Loucy (cell line): ENCODE measurements at regions not wholly inside any gene's neighbourhood (a gene's known extent, or its start where the extent isn't known, plus 50 kb on each side); places are given as distances from the start of the nearest gene placed in this dataset.
A peak's percentile ranks its signal among the peaks of the same experiment; 100 is the strongest.

Experiments
- H2AFZ ChIP-seq: fragments of 200-600 bp; sonication (generic); 2 replicates; pipeline ENCODE4 v1.6.0; 2016; ENCODE audit warnings: antibody characterized with exemption, mild to moderate bottlenecking, low read length, moderate library complexity
- H3F3A ChIP-seq: fragments of 200-600 bp; 2 replicates; pipeline ENCODE4 v1.6.0; 2016; ENCODE audit warnings: antibody characterized with exemption, low read depth, mild to moderate bottlenecking
- H3K27me3 ChIP-seq: fragments of 200-600 bp; sonication (generic); 2 replicates; pipeline ENCODE4 v1.6.1; 2014; ENCODE audit warnings: low read length, mild to moderate bottlenecking; ENCODE audit not compliant: insufficient read depth, poor library complexity, severe bottlenecking
- H3K36me3 ChIP-seq: fragments of 200-600 bp; sonication (generic); 2 replicates; pipeline ENCODE4 v1.6.1; 2016; ENCODE audit warnings: low read length; ENCODE audit not compliant: insufficient read depth
- H3K4me1 ChIP-seq: fragments of 200-600 bp; sonication (generic); 2 replicates; pipeline ENCODE4 v1.5.1; 2014; ENCODE audit warnings: low read length, mild to moderate bottlenecking; ENCODE audit not compliant: insufficient read depth, poor library complexity, severe bottlenecking
- H3K4me2 ChIP-seq: fragments of 200-600 bp; sonication (generic); 2 replicates; pipeline ENCODE4 v1.6.0; 2014; ENCODE audit warnings: antibody characterized with exemption, low read length, low read depth, mild to moderate bottlenecking; ENCODE audit not compliant: poor library complexity, severe bottlenecking
- H3K4me3 ChIP-seq: fragments of 200-600 bp; sonication (generic); 2 replicates; pipeline ENCODE4 v1.5.1; 2014; ENCODE audit warnings: low read length, mild to moderate bottlenecking, mixed read lengths; ENCODE audit not compliant: poor library complexity, severe bottlenecking
- H3K79me2 ChIP-seq: fragments of 200-600 bp; sonication (generic); 2 replicates; pipeline ENCODE4 v1.6.1; 2014; ENCODE audit warnings: low read length; ENCODE audit not compliant: insufficient read depth
- H3K9ac ChIP-seq: fragments of 200-600 bp; sonication (generic); 2 replicates; pipeline ENCODE4 v1.6.0; 2014; ENCODE audit warnings: mild to moderate bottlenecking, low read depth, low read length, moderate library complexity; ENCODE audit not compliant: poor library complexity, severe bottlenecking
- H3K9me2 ChIP-seq: fragments of 200-600 bp; sonication (generic); replicated peaks from 2 replicates; pipeline ENCODE4 v1.6.1; 2016; ENCODE audit warnings: low read depth, low read length, mixed read lengths
- H3K9me3 ChIP-seq: fragments of 200-600 bp; sonication (generic); 2 replicates; pipeline ENCODE4 v1.6.1; 2014; ENCODE audit warnings: mild to moderate bottlenecking, antibody characterized with exemption, low read length, low read depth; ENCODE audit not compliant: insufficient read depth
- H4K20me1 ChIP-seq: fragments of 200-600 bp; sonication (generic); 2 replicates; pipeline ENCODE4 v1.6.0; 2014; ENCODE audit warnings: antibody characterized with exemption, low read length, mild to moderate bottlenecking; ENCODE audit not compliant: insufficient read depth, poor library complexity, severe bottlenecking
- EZH2phosphoT487 ChIP-seq: fragments of 200-600 bp; IDR thresholded peaks from 2 replicates; pipeline ENCODE4 v1.6.1; 2018; ENCODE audit warnings: antibody characterized with exemption, mild to moderate bottlenecking, moderate library complexity, borderline replicate concordance
- TF ChIP-seq, protein P1 (sequence below): fragments of 200-600 bp; sonication (generic); conservative IDR thresholded peaks from 2 replicates; pipeline ENCODE4 v1.5.1; 2014; ENCODE audit warnings: mild to moderate bottlenecking, antibody characterized with exemption, low read length

DNA sequence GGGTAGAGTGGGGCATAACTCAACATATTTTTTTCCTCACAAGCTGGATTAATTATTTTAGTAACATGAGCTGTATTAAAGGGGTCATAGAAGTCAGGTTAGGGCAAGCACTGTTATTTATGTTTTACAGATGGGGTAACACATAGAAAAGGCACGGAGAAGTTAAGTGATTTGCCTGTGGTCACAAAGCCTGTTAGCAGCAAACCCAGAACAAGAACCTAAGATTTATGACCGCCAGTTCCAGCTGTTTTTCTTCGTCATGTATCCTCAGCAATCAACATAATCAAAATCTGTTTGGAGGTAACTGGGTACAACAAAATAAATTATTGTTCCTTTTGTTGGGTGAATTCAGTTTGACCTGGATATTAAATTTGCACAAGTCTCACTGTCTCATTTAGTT is 57.2 kb upstream of the BET1 start:
- no peaks in the 10 kb centered on the region for H3K9me3 ChIP-seq
- H3K9ac ChIP-seq, result no peak overlapping the region
- H3K36me3 ChIP-seq, result no peaks in the 10 kb centered on the region
- H3K4me3 ChIP-seq, result no peak overlapping the region
- H3K79me2 ChIP-seq, result no peaks in the 10 kb centered on the region
- H3K27me3 ChIP-seq, result peaks cover 92% of the 10 kb centered on the region
- no peaks in the 10 kb centered on the region for H4K20me1 ChIP-seq
- TF ChIP-seq, protein P1, sequence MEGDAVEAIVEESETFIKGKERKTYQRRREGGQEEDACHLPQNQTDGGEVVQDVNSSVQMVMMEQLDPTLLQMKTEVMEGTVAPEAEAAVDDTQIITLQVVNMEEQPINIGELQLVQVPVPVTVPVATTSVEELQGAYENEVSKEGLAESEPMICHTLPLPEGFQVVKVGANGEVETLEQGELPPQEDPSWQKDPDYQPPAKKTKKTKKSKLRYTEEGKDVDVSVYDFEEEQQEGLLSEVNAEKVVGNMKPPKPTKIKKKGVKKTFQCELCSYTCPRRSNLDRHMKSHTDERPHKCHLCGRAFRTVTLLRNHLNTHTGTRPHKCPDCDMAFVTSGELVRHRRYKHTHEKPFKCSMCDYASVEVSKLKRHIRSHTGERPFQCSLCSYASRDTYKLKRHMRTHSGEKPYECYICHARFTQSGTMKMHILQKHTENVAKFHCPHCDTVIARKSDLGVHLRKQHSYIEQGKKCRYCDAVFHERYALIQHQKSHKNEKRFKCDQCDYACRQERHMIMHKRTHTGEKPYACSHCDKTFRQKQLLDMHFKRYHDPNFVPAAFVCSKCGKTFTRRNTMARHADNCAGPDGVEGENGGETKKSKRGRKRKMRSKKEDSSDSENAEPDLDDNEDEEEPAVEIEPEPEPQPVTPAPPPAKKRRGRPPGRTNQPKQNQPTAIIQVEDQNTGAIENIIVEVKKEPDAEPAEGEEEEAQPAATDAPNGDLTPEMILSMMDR, result no peak
- TF ChIP-seq EZH2phosphoT487, result no peak
- H3K9me2 ChIP-seq, result no peaks in the 10 kb centered on the region
- no peak overlapping the region for H3K4me2 ChIP-seq
- H2AFZ ChIP-seq, result no peak overlapping the region
- no peaks in the 10 kb centered on the region for H3K4me1 ChIP-seq
- no peaks in the 10 kb centered on the region for H3F3A ChIP-seq

DNA sequence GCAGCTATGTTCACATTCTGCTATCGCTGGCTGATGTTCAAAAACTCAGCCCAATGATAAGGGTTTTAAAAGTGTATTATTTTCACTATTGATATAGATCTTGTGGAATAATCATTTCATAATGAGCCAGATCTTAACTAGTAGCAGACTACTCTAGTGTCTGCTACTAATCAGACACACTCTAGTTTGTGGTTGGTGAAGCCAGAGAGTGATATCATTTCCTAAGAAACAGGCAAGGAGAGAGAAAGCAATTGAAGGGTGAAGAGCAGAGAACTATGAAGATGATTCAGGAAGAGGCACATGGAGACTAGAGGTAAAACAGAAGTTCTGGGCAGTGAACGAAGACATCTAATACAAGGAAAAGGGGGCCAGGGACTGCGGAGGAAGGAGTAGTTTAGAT is 58.2 kb upstream of the BET1 start:
- Histone ChIP-seq H4K20me1 (no peaks in the 10 kb centered on the region), H3K9me2 (no peaks in the 10 kb centered on the region), H3K9me3 (no peaks in the 10 kb centered on the region), H3K79me2 (no peaks in the 10 kb centered on the region), H2AFZ (no peak overlapping the region), H3K4me1 (no peaks in the 10 kb centered on the region), H3K27me3 (peaks cover 92% of the 10 kb centered on the region), H3K36me3 (no peaks in the 10 kb centered on the region), H3K4me2 (no peak overlapping the region), H3K4me3 (no peak overlapping the region), H3F3A (no peaks in the 10 kb centered on the region), H3K9ac (no peak overlapping the region)
- TF ChIP-seq EZH2phosphoT487, result no peak
- TF ChIP-seq, protein P1, result no peak

DNA sequence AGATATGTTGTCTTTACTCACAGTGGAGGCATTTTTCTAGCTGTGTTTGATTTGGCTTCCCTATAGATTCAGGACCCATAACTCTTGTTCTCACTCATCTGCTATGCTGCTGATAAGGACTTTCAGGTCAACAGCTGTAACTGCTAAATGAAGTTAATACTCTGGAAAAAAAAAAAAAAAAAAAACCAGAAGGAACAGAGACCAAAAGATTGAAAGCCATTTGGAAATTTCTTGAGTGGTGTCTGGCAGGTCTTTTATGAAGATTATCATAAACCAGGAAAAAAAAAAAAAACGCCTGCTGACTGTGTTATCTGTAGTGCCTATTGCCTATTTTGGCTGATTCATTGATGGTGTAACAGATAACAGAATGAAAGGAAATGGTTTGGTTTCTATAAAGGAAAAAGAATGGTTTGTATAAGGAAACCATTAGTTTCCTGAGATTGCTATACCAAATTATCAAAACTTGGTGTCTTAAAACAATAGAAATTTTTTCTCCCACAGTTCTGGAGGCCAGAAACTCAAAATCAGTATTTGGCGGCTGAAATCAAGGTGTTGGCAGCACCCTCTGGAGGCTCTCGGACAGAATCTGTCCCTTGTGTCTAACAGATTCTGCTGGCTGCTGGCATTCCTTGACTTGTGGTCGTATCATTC is 60.5 kb upstream of the BET1 start:
- Histone ChIP-seq H4K20me1 (no peaks in the 10 kb centered on the region), H3K27me3 (peaks cover 92% of the 10 kb centered on the region), H3F3A (no peaks in the 10 kb centered on the region), H3K79me2 (no peaks in the 10 kb centered on the region), H3K4me2 (no peak overlapping the region), H3K9ac (no peak overlapping the region), H3K4me1 (no peaks in the 10 kb centered on the region), H2AFZ (no peak overlapping the region), H3K4me3 (no peak overlapping the region), H3K9me2 (no peaks in the 10 kb centered on the region), H3K36me3 (no peaks in the 10 kb centered on the region), H3K9me3 (no peaks in the 10 kb centered on the region)
- TF ChIP-seq, protein P1, result peak; percentile 36; the same call in 1 of the 2 replicates
- TF ChIP-seq EZH2phosphoT487, result peak; percentile 90
